DMS 273 (cell line): ENCODE measurements at regions not wholly inside any gene's neighbourhood (a gene's known extent, or its start where the extent isn't known, plus 50 kb on each side); places are given as distances from the start of the nearest gene placed in this dataset.
"Not testable (repeated sequence)": the region's sequence is repeated elsewhere in the genome, so short reads cannot be mapped to it uniquely, and the experiment has no call there.

ENCODE experiments used
- DNase-seq: peaks from one replicate; lab custom pipeline; 2025; ENCODE audit not compliant: unreplicated experiment; lab: John Stamatoyannopoulos, UW

- DNase-seq: no peak
Measured at GRCh38 chr10:120749072-120749471, 102.1 kb upstream of the WDR11 start.

- no peak for DNase-seq
Measured at GRCh38 chr10:120749856-120750566, 101.2 kb upstream of the WDR11 start.

- DNase-seq: no peak
Measured at GRCh38 chr10:120755771-120756170, 95.4 kb upstream of the WDR11 start.

GRCh38 chr10:120760253-120760652 is 90.9 kb upstream of the WDR11 start:
- no peak for DNase-seq

- no peak for DNase-seq
Measured at GRCh38 chr10:120761951-120762350, 89.2 kb upstream of the WDR11 start.

- no peak for DNase-seq
Measured at GRCh38 chr10:120765226-120765803, 85.8 kb upstream of the WDR11 start.

GRCh38 chr10:120768227-120768626 is 82.9 kb upstream of the WDR11 start:
- no peak for DNase-seq

GRCh38 chr10:120770496-120770895 is 80.7 kb upstream of the WDR11 start:
- DNase-seq: no peak

GRCh38 chr10:120776442-120776841 is 74.7 kb upstream of the WDR11 start:
- DNase-seq: no peak

- DNase-seq: no peak
Measured at GRCh38 chr10:120782336-120782735, 68.8 kb upstream of the WDR11 start.

GRCh38 chr10:120783098-120783497 is 68.1 kb upstream of the WDR11 start:
- DNase-seq: no peak

- no peak for DNase-seq
Measured at GRCh38 chr10:120783867-120784266, 67.3 kb upstream of the WDR11 start.

- no peak for DNase-seq
Measured at GRCh38 chr10:120788771-120789170, 62.4 kb upstream of the WDR11 start.

GRCh38 chr10:120789303-120790203 is 61.6 kb upstream of the WDR11 start:
- no peak for DNase-seq

GRCh38 chr10:120791316-120791715 is 59.8 kb upstream of the WDR11 start:
- DNase-seq: no peak

GRCh38 chr10:120793088-120793487 is 58.1 kb upstream of the WDR11 start:
- no peak for DNase-seq

GRCh38 chr10:120794390-120794789 is 56.8 kb upstream of the WDR11 start:
- DNase-seq: no peak

- DNase-seq: not testable (repeated sequence)
Measured at GRCh38 chr10:120798276-120798675, 52.9 kb upstream of the WDR11 start.

- no peak for DNase-seq
Measured at GRCh38 chr10:120799849-120800248, 51.3 kb upstream of the WDR11 start.

- DNase-seq: no peak
Measured at GRCh38 chr10:120800528-120801323, 50.4 kb upstream of the WDR11 start.
